DMS79 treated with DMSO at 0.1 percent for 48 hours (cell line): ENCODE measurements at regions not wholly inside any gene's neighbourhood (a gene's known extent, or its start where the extent isn't known, plus 50 kb on each side); places are given as distances from the start of the nearest gene placed in this dataset.
"Not testable (repeated sequence)": the region's sequence is repeated elsewhere in the genome, so short reads cannot be mapped to it uniquely, and the experiment has no call there.

Experiments used
- DNase-seq: peaks from one replicate; lab custom pipeline; 2025; lab: John Stamatoyannopoulos, UW

GRCh38 chr5:118282480-118283038, 705.8 kb downstream of the DTWD2 start:
- not testable (repeated sequence) for DNase-seq

GRCh38 chr5:118279540-118280294, 708.6 kb downstream of the DTWD2 start:
- no peak for DNase-seq

- DNase-seq = no peak
Observed at GRCh38 chr5:118270526-118270925, 717.8 kb downstream of the DTWD2 start.

- DNase-seq = no peak
Observed at GRCh38 chr5:118258223-118258622, 730.1 kb downstream of the DTWD2 start.

GRCh38 chr5:118257066-118257465, 731.3 kb downstream of the DTWD2 start:
- DNase-seq = no peak

GRCh38 chr5:118253225-118254061, 734.9 kb downstream of the DTWD2 start:
- DNase-seq = no peak

- DNase-seq = no peak
Observed at GRCh38 chr5:118249386-118249785, 739.0 kb downstream of the DTWD2 start.

- DNase-seq = no peak
Observed at GRCh38 chr5:118247458-118247857, 740.9 kb downstream of the DTWD2 start.

- no peak for DNase-seq
Observed at GRCh38 chr5:118243613-118244012, 744.7 kb downstream of the DTWD2 start.

- DNase-seq = no peak
Observed at GRCh38 chr5:118243068-118243467, 745.3 kb downstream of the DTWD2 start.

- no peak for DNase-seq
Observed at GRCh38 chr5:118236108-118236849, 752.1 kb downstream of the DTWD2 start.

GRCh38 chr5:118233606-118234005, 754.7 kb downstream of the DTWD2 start:
- DNase-seq = no peak

- no peak for DNase-seq
Observed at GRCh38 chr5:118228489-118228888, 759.9 kb downstream of the DTWD2 start.

GRCh38 chr5:118224546-118224945, 763.8 kb downstream of the DTWD2 start:
- DNase-seq = no peak

GRCh38 chr5:118220556-118221195, 767.7 kb downstream of the DTWD2 start:
- no peak for DNase-seq

- DNase-seq = no peak
Observed at GRCh38 chr5:118211606-118212005, 776.7 kb downstream of the DTWD2 start.

- DNase-seq = no peak
Observed at GRCh38 chr5:118208031-118208453, 780.3 kb downstream of the DTWD2 start.

GRCh38 chr5:118199801-118200200, 788.5 kb downstream of the DTWD2 start:
- no peak for DNase-seq

- no peak for DNase-seq
Observed at GRCh38 chr5:118196229-118196628, 792.1 kb downstream of the DTWD2 start.

- DNase-seq = no peak
Observed at GRCh38 chr5:118195211-118195610, 793.1 kb downstream of the DTWD2 start.

- no peak for DNase-seq
Observed at GRCh38 chr5:118193194-118193905, 795.0 kb downstream of the DTWD2 start.
